ENCODE measurements at regions not wholly inside any gene's neighbourhood (a gene's known extent, or its start where the extent isn't known, plus 50 kb on each side); places are given as distances from the start of the nearest gene placed in this dataset.

GRCh38 chr5:102678267-102679058 lies 76.6 kb upstream of the PAM start:
- TF ChIP-seq ZSCAN5A (tag by site-specific recombination; IDR thresholded peaks at IDR 0.05), result no peak
- no peak for TF ChIP-seq CTCF (tag by site-specific recombination; IDR thresholded peaks at IDR 0.05)
- TF ChIP-seq ATF2 (tag by site-specific recombination; IDR thresholded peaks at IDR 0.05; ENCODE audit: low read depth), result no peak
- no peak for TF ChIP-seq ZNF558 (tag by site-specific recombination; IDR thresholded peaks at IDR 0.05)
- TF ChIP-seq ZBTB17 (tag by site-specific recombination; IDR thresholded peaks at IDR 0.05), result no peak
- TF ChIP-seq ZNF514 (tag by site-specific recombination; IDR thresholded peaks at IDR 0.05), result no peak
- TF ChIP-seq ZNF76 (tag by site-specific recombination; IDR thresholded peaks at IDR 0.05; ENCODE audit: borderline replicate concordance, low read depth), result no peak
- TF ChIP-seq ZNF274 (IDR thresholded peaks at IDR 0.05; ENCODE audit: low read length), result no peak
- TF ChIP-seq ZNF274 (tag by site-specific recombination; IDR thresholded peaks at IDR 0.05; ENCODE audit: borderline replicate concordance), result no peak
- no peak for TF ChIP-seq ZSCAN30 (tag by site-specific recombination; IDR thresholded peaks at IDR 0.05)
- TF ChIP-seq ZBTB49 (tag by site-specific recombination; IDR thresholded peaks at IDR 0.05; ENCODE audit: low read depth), result no peak
